ENCODE measurements at regions not wholly inside any gene's neighbourhood (a gene's known extent, or its start where the extent isn't known, plus 50 kb on each side); places are given as distances from the start of the nearest gene placed in this dataset.

DNA sequence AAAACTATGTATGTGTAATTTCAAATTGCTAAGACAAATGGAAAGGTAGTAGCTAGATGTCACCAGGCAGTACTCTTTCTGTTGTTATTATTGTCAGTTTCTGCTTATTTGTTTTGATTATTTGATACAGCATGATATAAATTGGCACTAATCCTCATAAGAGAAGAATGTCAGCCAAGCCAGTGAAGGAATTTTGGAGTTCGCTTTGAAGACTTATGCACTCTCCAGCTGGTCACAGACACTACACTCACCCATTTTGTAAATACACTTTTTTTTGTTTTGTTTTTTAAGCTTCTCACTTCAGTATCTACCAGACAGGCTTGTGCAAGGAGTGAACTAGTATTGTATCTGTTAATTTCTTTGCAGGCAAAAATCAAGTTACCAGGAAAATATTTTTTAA, 180.2 kb upstream of the TTC14 start:
- Histone ChIP-seq H2AFZ (no peak overlapping the region), H4K20me1 (replicated peaks; ENCODE audit: insufficient read depth) (no peaks in the 10 kb centered on the region), H3F3A (replicated peaks; ENCODE audit: low read depth) (no peaks in the 10 kb centered on the region), H3K79me2 (replicated peaks; ENCODE audit: insufficient read depth) (no peaks in the 10 kb centered on the region), H3K27me3 (ENCODE audit: insufficient read depth) (no peaks in the 10 kb centered on the region), H3K36me3 (ENCODE audit: insufficient read depth) (no peaks in the 10 kb centered on the region), H3K4me2 (no peak overlapping the region), H3K4me1 (ENCODE audit: insufficient read depth) (no peaks in the 10 kb centered on the region; the same call in 1 of the 2 replicates), H3K27ac (ENCODE audit: low read depth) (no peak overlapping the region), H3K9me2 (ENCODE audit: insufficient read depth) (no peaks in the 10 kb centered on the region), H3K4me3 (no peak overlapping the region)
- Mint-ChIP-seq H3K27ac (no peak overlapping the region), H3K4me1 (no peaks in the 10 kb centered on the region), H3K36me3 (ENCODE audit: low read depth) (no peaks in the 10 kb centered on the region), H3K27me3 (ENCODE audit: insufficient read depth, low read depth, poor library complexity) (no peaks in the 10 kb centered on the region), H3K9me3 (no peaks in the 10 kb centered on the region), H3K4me3 (no peak overlapping the region)
- TF ChIP-seq, protein P1, sequence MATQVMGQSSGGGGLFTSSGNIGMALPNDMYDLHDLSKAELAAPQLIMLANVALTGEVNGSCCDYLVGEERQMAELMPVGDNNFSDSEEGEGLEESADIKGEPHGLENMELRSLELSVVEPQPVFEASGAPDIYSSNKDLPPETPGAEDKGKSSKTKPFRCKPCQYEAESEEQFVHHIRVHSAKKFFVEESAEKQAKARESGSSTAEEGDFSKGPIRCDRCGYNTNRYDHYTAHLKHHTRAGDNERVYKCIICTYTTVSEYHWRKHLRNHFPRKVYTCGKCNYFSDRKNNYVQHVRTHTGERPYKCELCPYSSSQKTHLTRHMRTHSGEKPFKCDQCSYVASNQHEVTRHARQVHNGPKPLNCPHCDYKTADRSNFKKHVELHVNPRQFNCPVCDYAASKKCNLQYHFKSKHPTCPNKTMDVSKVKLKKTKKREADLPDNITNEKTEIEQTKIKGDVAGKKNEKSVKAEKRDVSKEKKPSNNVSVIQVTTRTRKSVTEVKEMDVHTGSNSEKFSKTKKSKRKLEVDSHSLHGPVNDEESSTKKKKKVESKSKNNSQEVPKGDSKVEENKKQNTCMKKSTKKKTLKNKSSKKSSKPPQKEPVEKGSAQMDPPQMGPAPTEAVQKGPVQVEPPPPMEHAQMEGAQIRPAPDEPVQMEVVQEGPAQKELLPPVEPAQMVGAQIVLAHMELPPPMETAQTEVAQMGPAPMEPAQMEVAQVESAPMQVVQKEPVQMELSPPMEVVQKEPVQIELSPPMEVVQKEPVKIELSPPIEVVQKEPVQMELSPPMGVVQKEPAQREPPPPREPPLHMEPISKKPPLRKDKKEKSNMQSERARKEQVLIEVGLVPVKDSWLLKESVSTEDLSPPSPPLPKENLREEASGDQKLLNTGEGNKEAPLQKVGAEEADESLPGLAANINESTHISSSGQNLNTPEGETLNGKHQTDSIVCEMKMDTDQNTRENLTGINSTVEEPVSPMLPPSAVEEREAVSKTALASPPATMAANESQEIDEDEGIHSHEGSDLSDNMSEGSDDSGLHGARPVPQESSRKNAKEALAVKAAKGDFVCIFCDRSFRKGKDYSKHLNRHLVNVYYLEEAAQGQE (IDR thresholded peaks at IDR 0.05; ENCODE audit: unreplicated experiment): no peak
- no peak for TF ChIP-seq CREB1 (CRISPR knock-in tag; IDR thresholded peaks at IDR 0.05; ENCODE audit: low read depth)
- TF ChIP-seq ZNF114 (CRISPR knock-in tag; IDR thresholded peaks at IDR 0.05): no peak
- no peak for TF ChIP-seq EZH2phosphoT487 (IDR thresholded peaks at IDR 0.05; ENCODE audit: unreplicated experiment)
- TF ChIP-seq JUNB (IDR thresholded peaks at IDR 0.05; ENCODE audit: unreplicated experiment): no peak
- no peak for TF ChIP-seq EZH2 (IDR thresholded peaks at IDR 0.05; ENCODE audit: low read depth, unreplicated experiment)
- TF ChIP-seq NANOG (IDR thresholded peaks at IDR 0.05; ENCODE audit: borderline replicate concordance): no peak
- TF ChIP-seq, protein P2, sequence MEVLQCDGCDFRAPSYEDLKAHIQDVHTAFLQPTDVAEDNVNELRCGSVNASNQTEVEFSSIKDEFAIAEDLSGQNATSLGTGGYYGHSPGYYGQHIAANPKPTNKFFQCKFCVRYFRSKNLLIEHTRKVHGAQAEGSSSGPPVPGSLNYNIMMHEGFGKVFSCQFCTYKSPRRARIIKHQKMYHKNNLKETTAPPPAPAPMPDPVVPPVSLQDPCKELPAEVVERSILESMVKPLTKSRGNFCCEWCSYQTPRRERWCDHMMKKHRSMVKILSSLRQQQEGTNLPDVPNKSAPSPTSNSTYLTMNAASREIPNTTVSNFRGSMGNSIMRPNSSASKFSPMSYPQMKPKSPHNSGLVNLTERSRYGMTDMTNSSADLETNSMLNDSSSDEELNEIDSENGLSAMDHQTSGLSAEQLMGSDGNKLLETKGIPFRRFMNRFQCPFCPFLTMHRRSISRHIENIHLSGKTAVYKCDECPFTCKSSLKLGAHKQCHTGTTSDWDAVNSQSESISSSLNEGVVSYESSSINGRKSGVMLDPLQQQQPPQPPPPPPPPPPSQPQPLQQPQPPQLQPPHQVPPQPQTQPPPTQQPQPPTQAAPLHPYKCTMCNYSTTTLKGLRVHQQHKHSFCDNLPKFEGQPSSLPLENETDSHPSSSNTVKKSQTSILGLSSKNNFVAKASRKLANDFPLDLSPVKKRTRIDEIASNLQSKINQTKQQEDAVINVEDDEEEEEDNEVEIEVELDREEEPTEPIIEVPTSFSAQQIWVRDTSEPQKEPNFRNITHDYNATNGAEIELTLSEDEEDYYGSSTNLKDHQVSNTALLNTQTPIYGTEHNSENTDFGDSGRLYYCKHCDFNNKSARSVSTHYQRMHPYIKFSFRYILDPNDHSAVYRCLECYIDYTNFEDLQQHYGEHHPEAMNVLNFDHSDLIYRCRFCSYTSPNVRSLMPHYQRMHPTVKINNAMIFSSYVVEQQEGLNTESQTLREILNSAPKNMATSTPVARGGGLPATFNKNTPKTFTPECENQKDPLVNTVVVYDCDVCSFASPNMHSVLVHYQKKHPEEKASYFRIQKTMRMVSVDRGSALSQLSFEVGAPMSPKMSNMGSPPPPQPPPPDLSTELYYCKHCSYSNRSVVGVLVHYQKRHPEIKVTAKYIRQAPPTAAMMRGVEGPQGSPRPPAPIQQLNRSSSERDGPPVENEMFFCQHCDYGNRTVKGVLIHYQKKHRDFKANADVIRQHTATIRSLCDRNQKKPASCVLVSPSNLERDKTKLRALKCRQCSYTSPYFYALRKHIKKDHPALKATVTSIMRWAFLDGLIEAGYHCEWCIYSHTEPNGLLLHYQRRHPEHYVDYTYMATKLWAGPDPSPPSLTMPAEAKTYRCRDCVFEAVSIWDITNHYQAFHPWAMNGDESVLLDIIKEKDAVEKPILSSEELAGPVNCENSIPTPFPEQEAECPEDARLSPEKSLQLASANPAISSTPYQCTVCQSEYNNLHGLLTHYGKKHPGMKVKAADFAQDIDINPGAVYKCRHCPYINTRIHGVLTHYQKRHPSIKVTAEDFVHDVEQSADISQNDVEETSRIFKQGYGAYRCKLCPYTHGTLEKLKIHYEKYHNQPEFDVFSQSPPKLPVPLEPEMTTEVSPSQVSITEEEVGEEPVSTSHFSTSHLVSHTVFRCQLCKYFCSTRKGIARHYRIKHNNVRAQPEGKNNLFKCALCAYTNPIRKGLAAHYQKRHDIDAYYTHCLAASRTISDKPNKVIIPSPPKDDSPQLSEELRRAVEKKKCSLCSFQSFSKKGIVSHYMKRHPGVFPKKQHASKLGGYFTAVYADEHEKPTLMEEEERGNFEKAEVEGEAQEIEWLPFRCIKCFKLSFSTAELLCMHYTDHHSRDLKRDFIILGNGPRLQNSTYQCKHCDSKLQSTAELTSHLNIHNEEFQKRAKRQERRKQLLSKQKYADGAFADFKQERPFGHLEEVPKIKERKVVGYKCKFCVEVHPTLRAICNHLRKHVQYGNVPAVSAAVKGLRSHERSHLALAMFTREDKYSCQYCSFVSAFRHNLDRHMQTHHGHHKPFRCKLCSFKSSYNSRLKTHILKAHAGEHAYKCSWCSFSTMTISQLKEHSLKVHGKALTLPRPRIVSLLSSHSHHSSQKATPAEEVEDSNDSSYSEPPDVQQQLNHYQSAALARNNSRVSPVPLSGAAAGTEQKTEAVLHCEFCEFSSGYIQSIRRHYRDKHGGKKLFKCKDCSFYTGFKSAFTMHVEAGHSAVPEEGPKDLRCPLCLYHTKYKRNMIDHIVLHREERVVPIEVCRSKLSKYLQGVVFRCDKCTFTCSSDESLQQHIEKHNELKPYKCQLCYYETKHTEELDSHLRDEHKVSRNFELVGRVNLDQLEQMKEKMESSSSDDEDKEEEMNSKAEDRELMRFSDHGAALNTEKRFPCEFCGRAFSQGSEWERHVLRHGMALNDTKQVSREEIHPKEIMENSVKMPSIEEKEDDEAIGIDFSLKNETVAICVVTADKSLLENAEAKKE (CRISPR knock-in tag; IDR thresholded peaks at IDR 0.05): no peak
- no peak for TF ChIP-seq POLR2AphosphoS5 (IDR thresholded peaks at IDR 0.05; ENCODE audit: low read depth)
- no peak for TF ChIP-seq ZNF331 (CRISPR knock-in tag; IDR thresholded peaks at IDR 0.05; ENCODE audit: low read depth)
- TF ChIP-seq, protein P3, sequence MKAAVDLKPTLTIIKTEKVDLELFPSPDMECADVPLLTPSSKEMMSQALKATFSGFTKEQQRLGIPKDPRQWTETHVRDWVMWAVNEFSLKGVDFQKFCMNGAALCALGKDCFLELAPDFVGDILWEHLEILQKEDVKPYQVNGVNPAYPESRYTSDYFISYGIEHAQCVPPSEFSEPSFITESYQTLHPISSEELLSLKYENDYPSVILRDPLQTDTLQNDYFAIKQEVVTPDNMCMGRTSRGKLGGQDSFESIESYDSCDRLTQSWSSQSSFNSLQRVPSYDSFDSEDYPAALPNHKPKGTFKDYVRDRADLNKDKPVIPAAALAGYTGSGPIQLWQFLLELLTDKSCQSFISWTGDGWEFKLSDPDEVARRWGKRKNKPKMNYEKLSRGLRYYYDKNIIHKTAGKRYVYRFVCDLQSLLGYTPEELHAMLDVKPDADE (IDR thresholded peaks at IDR 0.05): no peak
- TF ChIP-seq, protein P4, sequence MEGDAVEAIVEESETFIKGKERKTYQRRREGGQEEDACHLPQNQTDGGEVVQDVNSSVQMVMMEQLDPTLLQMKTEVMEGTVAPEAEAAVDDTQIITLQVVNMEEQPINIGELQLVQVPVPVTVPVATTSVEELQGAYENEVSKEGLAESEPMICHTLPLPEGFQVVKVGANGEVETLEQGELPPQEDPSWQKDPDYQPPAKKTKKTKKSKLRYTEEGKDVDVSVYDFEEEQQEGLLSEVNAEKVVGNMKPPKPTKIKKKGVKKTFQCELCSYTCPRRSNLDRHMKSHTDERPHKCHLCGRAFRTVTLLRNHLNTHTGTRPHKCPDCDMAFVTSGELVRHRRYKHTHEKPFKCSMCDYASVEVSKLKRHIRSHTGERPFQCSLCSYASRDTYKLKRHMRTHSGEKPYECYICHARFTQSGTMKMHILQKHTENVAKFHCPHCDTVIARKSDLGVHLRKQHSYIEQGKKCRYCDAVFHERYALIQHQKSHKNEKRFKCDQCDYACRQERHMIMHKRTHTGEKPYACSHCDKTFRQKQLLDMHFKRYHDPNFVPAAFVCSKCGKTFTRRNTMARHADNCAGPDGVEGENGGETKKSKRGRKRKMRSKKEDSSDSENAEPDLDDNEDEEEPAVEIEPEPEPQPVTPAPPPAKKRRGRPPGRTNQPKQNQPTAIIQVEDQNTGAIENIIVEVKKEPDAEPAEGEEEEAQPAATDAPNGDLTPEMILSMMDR (conservative IDR thresholded peaks at IDR 0.05; ENCODE audit: low read depth in 2 of 2): no peak
- no peak for TF ChIP-seq STAT1 (IDR thresholded peaks at IDR 0.05; ENCODE audit: unreplicated experiment)
- ATAC-seq: no peak
- no peak for DNase-seq (ENCODE audit: low spot score)

All from GM23338 (cell line).